Activated B cell treated with CpG ODN at 0.5 μM for 24 hours (primary cell): ENCODE measurements at regions not wholly inside any gene's neighbourhood (a gene's known extent, or its start where the extent isn't known, plus 50 kb on each side); places are given as distances from the start of the nearest gene placed in this dataset.
"Not testable (repeated sequence)": the region's sequence is repeated elsewhere in the genome, so short reads cannot be mapped to it uniquely, and the experiment has no call there.

ENCODE experiments used
- ATAC-seq: fragments of 200-7000 bp; cut with Tn5 transposase; one replicate; pipeline ENCODE4 v1.10.0; 2021; ENCODE audit warnings: low read depth, mild to moderate bottlenecking, moderate library complexity
- CTCF ChIA-PET: fragments of 350-600 bp; sonication (Branson Sonifier 250); formaldehyde crosslinking; loops from one replicate; lab custom pipeline; 2021; ENCODE audit warnings: antibody characterized with exemption; lab: Charles Lee
- POLR2A ChIA-PET: fragments of 350-600 bp; sonication (Branson Sonifier 250); formaldehyde crosslinking; loops from one replicate; lab custom pipeline; 2021; ENCODE audit warnings: antibody characterized with exemption; lab: Charles Lee
- DNase-seq: peaks from one replicate; pipeline ENCODE4 v3.0.0; 2022
- H3K27ac Mint-ChIP-seq: one replicate; pipeline ENCODE4 v1.8.0; 2020; ENCODE audit warnings: mixed read lengths
- H3K27me3 Mint-ChIP-seq: one replicate; pipeline ENCODE4 v1.8.0; 2021; ENCODE audit warnings: mixed read lengths
- H3K36me3 Mint-ChIP-seq: one replicate; pipeline ENCODE4 v1.8.0; 2021; ENCODE audit warnings: low read depth, mixed read lengths
- H3K4me1 Mint-ChIP-seq: one replicate; pipeline ENCODE4 v1.8.0; 2021; ENCODE audit warnings: mixed read lengths
- H3K4me3 Mint-ChIP-seq: one replicate; pipeline ENCODE4 v1.8.0; 2020; ENCODE audit warnings: mild to moderate bottlenecking, mixed read lengths
- H3K9me3 Mint-ChIP-seq: one replicate; pipeline ENCODE4 v1.8.0; 2020; ENCODE audit warnings: mixed read lengths
- CTCF ChIP-seq: fragments of 200-600 bp; IDR thresholded peaks from one replicate; pipeline ENCODE4 v1.8.0; 2022; ENCODE audit warnings: antibody characterized with exemption, mild to moderate bottlenecking
- intact Hi-C: fragments of 100-400 bp; cut with micrococcal nuclease; formaldehyde crosslinking; loops from one replicate; pipeline ENCODE4 v1.15.1; 2024

DNA sequence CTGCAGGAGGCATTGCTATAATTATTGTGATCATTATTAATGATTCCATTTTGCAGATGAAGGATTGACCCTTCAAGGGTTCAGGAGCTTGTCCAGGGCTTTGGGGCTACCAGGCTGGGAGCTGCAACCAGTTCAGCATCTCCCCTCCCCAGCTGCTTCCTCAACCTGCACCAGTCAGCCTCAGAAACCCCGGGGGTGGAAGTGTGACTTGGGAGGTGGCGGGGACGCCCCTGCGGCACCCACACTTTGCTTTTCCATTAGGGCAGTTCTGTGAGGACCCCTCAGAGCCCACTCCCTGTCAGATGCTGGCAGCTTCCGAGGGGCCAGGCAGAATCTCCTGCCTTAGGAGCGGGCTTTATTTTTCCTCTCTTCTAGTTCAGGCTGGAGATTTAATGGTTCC, 85.6 kb downstream of the OLFM1 start:
- Mint-ChIP-seq H3K9me3 (no peaks in the 10 kb centered on the region), H3K27ac (no peak overlapping the region), H3K27me3 (no peaks in the 10 kb centered on the region), H3K4me3 (no peak overlapping the region), H3K36me3 (no peaks in the 10 kb centered on the region), H3K4me1 (no peaks in the 10 kb centered on the region)
- ATAC-seq (no peak), DNase-seq (no peak)
- TF ChIP-seq CTCF = no peak
- POLR2A ChIA-PET = no interaction called here
- CTCF ChIA-PET = no interaction called here
- intact Hi-C loops = no loop called here

- Mint-ChIP-seq H3K27ac (no peak overlapping the region), H3K4me1 (no peaks in the 10 kb centered on the region), H3K27me3 (no peaks in the 10 kb centered on the region), H3K4me3 (no peak overlapping the region), H3K9me3 (no peaks in the 10 kb centered on the region), H3K36me3 (no peaks in the 10 kb centered on the region)
- ChIA-PET CTCF (no interaction called here), POLR2A (no interaction called here)
- TF ChIP-seq CTCF = no peak
- intact Hi-C loops = no loop called here
- ATAC-seq (no peak), DNase-seq (no peak)
These were observed 86.8 kb downstream of the OLFM1 start for GRCh38 chr9:135174248-135174647.

DNA sequence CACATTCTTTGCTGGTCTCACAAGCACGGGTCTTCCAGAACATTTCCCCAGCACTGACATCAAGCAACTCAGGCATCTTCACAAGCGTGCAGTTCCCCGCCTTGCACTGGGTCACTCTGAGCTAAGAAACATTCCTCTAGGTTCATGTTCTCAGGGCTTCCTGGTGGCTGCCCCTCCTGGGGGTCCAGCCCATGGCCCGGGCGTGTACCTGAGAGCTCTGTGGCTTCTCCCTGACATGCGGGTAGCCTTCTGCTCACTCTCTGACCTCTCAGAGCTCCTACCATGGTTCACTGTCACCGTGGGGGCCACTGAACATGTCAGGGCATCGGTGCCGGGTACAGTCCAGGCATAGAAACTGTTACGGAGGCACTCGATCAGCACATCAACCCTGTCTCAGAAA, 87.5 kb downstream of the OLFM1 start:
- Mint-ChIP-seq H3K27ac (no peak overlapping the region), H3K36me3 (no peaks in the 10 kb centered on the region), H3K4me3 (no peak overlapping the region), H3K9me3 (no peaks in the 10 kb centered on the region), H3K27me3 (no peaks in the 10 kb centered on the region), H3K4me1 (no peaks in the 10 kb centered on the region)
- ChIA-PET CTCF (no interaction called here), POLR2A (no interaction called here)
- no peak for ATAC-seq
- no peak for TF ChIP-seq CTCF
- no peak for DNase-seq
- intact Hi-C loops = no loop called here

- no peaks in the 10 kb centered on the region for H3K36me3 Mint-ChIP-seq
- ATAC-seq (no peak), DNase-seq (no peak)
- no peak overlapping the region for H3K4me3 Mint-ChIP-seq
- no peaks in the 10 kb centered on the region for H3K9me3 Mint-ChIP-seq
- intact Hi-C loops = no loop called here
- POLR2A ChIA-PET = no interaction called here
- TF ChIP-seq CTCF = no peak
- CTCF ChIA-PET = no interaction called here
- H3K27ac Mint-ChIP-seq = no peak overlapping the region
- no peaks in the 10 kb centered on the region for H3K27me3 Mint-ChIP-seq
- H3K4me1 Mint-ChIP-seq = no peaks in the 10 kb centered on the region
These were observed 88.8 kb downstream of the OLFM1 start for GRCh38 chr9:135176284-135176683.

DNA sequence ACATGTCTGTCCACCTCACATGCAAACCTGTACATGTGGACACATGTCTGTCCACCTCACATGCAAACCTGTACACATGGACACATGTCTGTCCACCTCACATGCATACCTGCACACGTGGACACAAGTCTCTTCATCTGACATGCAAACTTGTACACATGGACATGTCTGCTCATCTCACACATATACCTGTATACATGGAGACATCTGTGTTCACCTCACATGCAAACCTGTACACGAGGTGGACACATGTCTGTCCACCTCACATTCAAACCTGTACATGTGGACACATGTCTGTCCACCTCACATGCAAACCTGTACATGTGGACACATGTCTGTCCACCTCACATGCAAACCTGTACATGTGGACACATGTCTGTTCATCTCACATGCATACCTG, 90.1 kb downstream of the OLFM1 start:
- H3K27me3 Mint-ChIP-seq, POLR2A ChIA-PET, ATAC-seq, H3K9me3 Mint-ChIP-seq, CTCF ChIA-PET, H3K27ac Mint-ChIP-seq, intact Hi-C loops, H3K36me3 Mint-ChIP-seq, DNase-seq, H3K4me3 Mint-ChIP-seq, H3K4me1 Mint-ChIP-seq: not testable (repeated sequence)

- ChIA-PET POLR2A (no interaction called here), CTCF (no interaction called here)
- H3K36me3 Mint-ChIP-seq = no peaks in the 10 kb centered on the region
- H3K4me1 Mint-ChIP-seq = no peaks in the 10 kb centered on the region
- no peak overlapping the region for H3K27ac Mint-ChIP-seq
- no peak overlapping the region for H3K4me3 Mint-ChIP-seq
- H3K9me3 Mint-ChIP-seq = no peaks in the 10 kb centered on the region
- TF ChIP-seq CTCF = no peak
- no peaks in the 10 kb centered on the region for H3K27me3 Mint-ChIP-seq
- DNase-seq = no peak
- ATAC-seq = no peak
- intact Hi-C loops = no loop called here
These were observed 91.0 kb downstream of the OLFM1 start for GRCh38 chr9:135178498-135178897.
